ENCODE measurements at regions not wholly inside any gene's neighbourhood (a gene's known extent, or its start where the extent isn't known, plus 50 kb on each side); places are given as distances from the start of the nearest gene placed in this dataset.

GRCh38 chr7:106757846-106758245, 96.9 kb upstream of the CCDC71L start:
- TF ChIP-seq CTCF (conservative IDR thresholded peaks at IDR 0.05) (no peak), EZH2 (IDR thresholded peaks at IDR 0.05; ENCODE audit: low read depth) (no peak)
